GM18870 (cell line): ENCODE measurements at regions not wholly inside any gene's neighbourhood (a gene's known extent, or its start where the extent isn't known, plus 50 kb on each side); places are given as distances from the start of the nearest gene placed in this dataset.

Experiments used
- ATAC-seq: cut with Tn5 transposase; IDR thresholded peaks from one replicate; pipeline ENCODE4 v1.9.1; 2021; ENCODE audit warnings: moderate library complexity; ENCODE audit not compliant: unreplicated experiment

GRCh38 chr10:2744547-2745200 is 322.7 kb upstream of the PFKP start:
- ATAC-seq, result no peak

- no peak for ATAC-seq
Measured at GRCh38 chr10:2734603-2735002, 332.7 kb upstream of the PFKP start.

- no peak for ATAC-seq
Measured at GRCh38 chr10:2733278-2733963, 333.9 kb upstream of the PFKP start.

GRCh38 chr10:2731940-2732339 is 335.4 kb upstream of the PFKP start:
- no peak for ATAC-seq

GRCh38 chr10:2729197-2729596 is 338.2 kb upstream of the PFKP start:
- ATAC-seq, result no peak

- no peak for ATAC-seq
Measured at GRCh38 chr10:2728087-2728486, 339.3 kb upstream of the PFKP start.

- no peak for ATAC-seq
Measured at GRCh38 chr10:2716596-2716995, 350.8 kb upstream of the PFKP start.

GRCh38 chr10:2714597-2714996 is 352.8 kb upstream of the PFKP start:
- ATAC-seq, result no peak

- ATAC-seq, result no peak
Measured at GRCh38 chr10:2703953-2704352, 363.4 kb upstream of the PFKP start.

- ATAC-seq, result no peak
Measured at GRCh38 chr10:2701802-2702201, 365.5 kb upstream of the PFKP start.

- no peak for ATAC-seq
Measured at GRCh38 chr10:2700626-2701305, 366.6 kb upstream of the PFKP start.

- ATAC-seq, result no peak
Measured at GRCh38 chr10:2688958-2689357, 378.4 kb upstream of the PFKP start.

- no peak for ATAC-seq
Measured at GRCh38 chr10:2686691-2687090, 380.7 kb upstream of the PFKP start.

- ATAC-seq, result no peak
Measured at GRCh38 chr10:2682491-2682890, 384.9 kb upstream of the PFKP start.

- ATAC-seq, result no peak
Measured at GRCh38 chr10:2681891-2682290, 385.5 kb upstream of the PFKP start.

- no peak for ATAC-seq
Measured at GRCh38 chr10:2680821-2681220, 386.5 kb upstream of the PFKP start.

GRCh38 chr10:2679646-2680045 is 387.7 kb upstream of the PFKP start:
- ATAC-seq, result no peak

GRCh38 chr10:2676455-2676854 is 390.9 kb upstream of the PFKP start:
- no peak for ATAC-seq

GRCh38 chr10:2674451-2674850 is 392.9 kb upstream of the PFKP start:
- ATAC-seq, result no peak

GRCh38 chr10:2670864-2671263 is 396.5 kb upstream of the PFKP start:
- no peak for ATAC-seq

- ATAC-seq, result no peak
Measured at GRCh38 chr10:2665772-2666171, 401.6 kb upstream of the PFKP start.

GRCh38 chr10:2660276-2660675 is 407.1 kb upstream of the PFKP start:
- ATAC-seq, result no peak
